ENCODE measurements at regions not wholly inside any gene's neighbourhood (a gene's known extent, or its start where the extent isn't known, plus 50 kb on each side); places are given as distances from the start of the nearest gene placed in this dataset.

GRCh38 chr5:63094730-63095129, 516.1 kb downstream of the LRRC70 start:
- H3K79me1 ChIP-seq (ENCODE audit: low read depth, low read length): no peaks in the 10 kb centered on the region

More at GRCh38 chr5:63094730-63095129, 516.1 kb downstream of the LRRC70 start:
- ChIA-PET POLR2A (ENCODE audit: partially characterized antibody) (no interaction called here), CTCF (ENCODE audit: partially characterized antibody) (no interaction called here)
- no peak overlapping the region for H2AK5ac ChIP-seq (ENCODE audit: low read depth, low read length)
- no peaks in the 10 kb centered on the region for H4K20me1 ChIP-seq (replicated peaks in 1 of 2; ENCODE audit: control insufficient read depth in 1 of 2, insufficient read depth in 2 of 2, low read length in 2 of 2)
- 96% methylated on average over 6 of the region's 6 CpGs; no CpG with 5 or more reads in 1 of the 2 experiments for WGBS, 2 experiments (ENCODE audit: extremely low coverage in 1 of 2, insufficient coverage in 1 of 2, insufficient read length in 1 of 2, insufficient replicate concordance in 2 of 2, low coverage in 1 of 2, low lambda C conversion rate in 2 of 2, missing lambda C conversion rate in 1 of 2)
- no peak overlapping the region for H2BK15ac ChIP-seq (ENCODE audit: low read length)
- H3K27me3 ChIP-seq (replicated peaks in 1 of 4; ENCODE audit: control insufficient read depth in 3 of 4, extremely low read depth in 1 of 4, insufficient read depth in 3 of 4, low read length in 3 of 4): no peaks in the 10 kb centered on the region
- no peak overlapping the region for H3K9ac ChIP-seq (replicated peaks in 1 of 4; ENCODE audit: extremely low read depth in 1 of 4, low read depth in 3 of 4, low read length in 3 of 4)
- no peak overlapping the region for H2BK120ac ChIP-seq (replicated peaks; ENCODE audit: low read depth, low read length)
- no peak overlapping the region for H2AFZ ChIP-seq (ENCODE audit: low read length)
- no peaks in the 10 kb centered on the region for H3K9me3 ChIP-seq (ENCODE audit: insufficient read depth in 2 of 2, low read depth in 1 of 2, low read length in 1 of 2)
- no peak overlapping the region for H4K5ac ChIP-seq (ENCODE audit: insufficient read length, low read depth, low read length)
- H2BK5ac ChIP-seq (ENCODE audit: low read depth, low read length): no peak overlapping the region
- no peak overlapping the region for H3K4me3 ChIP-seq (ENCODE audit: extremely low read depth in 1 of 4, insufficient read depth in 2 of 4, low read depth in 3 of 4, low read length in 4 of 4)
- H3K4ac ChIP-seq (replicated peaks; ENCODE audit: insufficient read length, low read depth, low read length): no peak overlapping the region
- no peak overlapping the region for H3K4me2 ChIP-seq (ENCODE audit: insufficient read depth in 1 of 2, low read depth in 2 of 2, low read length in 2 of 2)
- TF ChIP-seq MAFK (IDR thresholded peaks at IDR 0.05; ENCODE audit: low read depth, low read length) (no peak), SP2 (IDR thresholded peaks at IDR 0.05; ENCODE audit: low read length) (no peak), EZH2 (IDR thresholded peaks at IDR 0.05; ENCODE audit: low read depth, low read length, severe bottlenecking) (no peak), JUND (IDR thresholded peaks at IDR 0.05; ENCODE audit: low read length) (no peak), NANOG (IDR thresholded peaks at IDR 0.05; ENCODE audit: insufficient read depth, low read depth, low read length, poor library complexity, severe bottlenecking) (no peak)
- FAIRE-seq: no peak
- no peak overlapping the region for H4K8ac ChIP-seq (ENCODE audit: extremely low read depth, insufficient read depth, low read length)
- no peak overlapping the region for H2BK12ac ChIP-seq (ENCODE audit: low read depth, low read length)
- no peak overlapping the region for H3K14ac ChIP-seq (ENCODE audit: insufficient read length)
- H3K4me1 ChIP-seq (replicated peaks in 1 of 4; ENCODE audit: control insufficient read depth in 3 of 4, insufficient read depth in 4 of 4, low read length in 3 of 4): no peaks in the 10 kb centered on the region
- H3K23ac ChIP-seq (ENCODE audit: insufficient read length): no peak overlapping the region
- no peak overlapping the region for H3K56ac ChIP-seq (replicated peaks; ENCODE audit: insufficient read length, low read depth, low read length)
- no peak for DNase-seq (ENCODE audit: low read depth in 1 of 2, low spot score in 2 of 2)
- H4K91ac ChIP-seq (replicated peaks; ENCODE audit: insufficient read length, low read length): no peak overlapping the region
- no peak overlapping the region for H2BK20ac ChIP-seq (ENCODE audit: low read length)
- no peaks in the 10 kb centered on the region for H3K23me2 ChIP-seq (ENCODE audit: low read depth, low read length)
- no peaks in the 10 kb centered on the region; a peak in 1 of 8 replicates for H3K36me3 ChIP-seq (ENCODE audit: control insufficient read depth in 2 of 4, insufficient read depth in 4 of 4, low read length in 3 of 4)
- no peaks in the 10 kb centered on the region for H3K79me2 ChIP-seq (ENCODE audit: control insufficient read depth in 1 of 2, insufficient read depth in 2 of 2, low read length in 2 of 2)
- H3K18ac ChIP-seq (ENCODE audit: extremely low read depth, low read length): no peak overlapping the region
- no peak overlapping the region for H3K27ac ChIP-seq (ENCODE audit: low read depth, low read length)

Measured in H1 (cell line).